Duodenal mucosa (tissue), 2 donors: ENCODE measurements at regions not wholly inside any gene's neighbourhood (a gene's known extent, or its start where the extent isn't known, plus 50 kb on each side); places are given as distances from the start of the nearest gene placed in this dataset.
A peak's percentile ranks its signal among the peaks of the same experiment; 100 is the strongest.

Experiments
- H3K27ac ChIP-seq: one replicate; pipeline ENCODE4 v1.7.0; 2013; ENCODE audit warnings: low read depth, low read length
- H3K27me3 ChIP-seq, 2 donors: one replicate each; pipeline ENCODE4 v1.7.0; 2013; ENCODE audit warnings: low read length in 2 of 2, control low read depth in 1 of 2; ENCODE audit not compliant: insufficient read depth in 2 of 2, control insufficient read depth in 1 of 2
- H3K36me3 ChIP-seq, 2 donors: one replicate each; pipeline ENCODE4 v1.7.0; 2013; ENCODE audit warnings: low read length in 2 of 2, control low read depth in 1 of 2; ENCODE audit not compliant: insufficient read depth in 2 of 2, control insufficient read depth in 1 of 2
- H3K4me1 ChIP-seq, 2 donors: one replicate each; pipeline ENCODE4 v1.7.0; 2013; ENCODE audit warnings: low read length in 2 of 2, control low read depth in 1 of 2; ENCODE audit not compliant: insufficient read depth in 2 of 2, control insufficient read depth in 1 of 2
- H3K4me3 ChIP-seq, 2 donors: one replicate each; pipeline ENCODE4 v1.7.0; 2013; ENCODE audit warnings: low read length in 2 of 2, low read depth in 1 of 2
- H3K9ac ChIP-seq, 2 donors: one replicate each; pipeline ENCODE4 v1.7.0; 2013; ENCODE audit warnings: low read length in 2 of 2, low read depth in 1 of 2
- H3K9me3 ChIP-seq, 2 donors: one replicate each; pipeline ENCODE4 v1.7.0; 2013; ENCODE audit warnings: low read length in 2 of 2, control low read depth in 1 of 2; ENCODE audit not compliant: control insufficient read depth in 1 of 2

DNA sequence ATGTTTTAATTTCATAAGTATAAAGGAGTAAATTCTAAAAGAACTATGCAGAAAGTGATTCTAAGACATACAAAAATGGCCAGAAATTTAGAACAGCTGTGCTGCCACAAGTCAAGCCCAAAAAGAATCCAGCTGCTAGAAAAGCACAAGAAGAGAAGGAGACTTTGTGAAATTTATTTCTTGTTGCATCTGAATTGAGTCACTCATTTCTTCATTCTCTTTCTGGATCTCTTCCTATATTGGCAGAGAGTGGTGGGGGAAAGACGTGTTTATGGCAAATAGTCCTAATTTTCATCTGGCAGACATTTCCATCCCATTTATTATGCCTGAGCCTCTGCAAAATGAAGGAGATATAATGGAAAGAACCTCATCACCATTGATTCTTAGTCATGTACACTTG, 139.6 kb upstream of the CTTNBP2NL start:
- Histone ChIP-seq H3K27ac (no peak overlapping the region), H3K9ac (no peak overlapping the region), H3K27me3 (no peaks in the 10 kb centered on the region), H3K4me1 (no peaks in the 10 kb centered on the region), H3K36me3 (no peaks in the 10 kb centered on the region), H3K4me3 (no peak overlapping the region), H3K9me3 (no peaks in the 10 kb centered on the region)

DNA sequence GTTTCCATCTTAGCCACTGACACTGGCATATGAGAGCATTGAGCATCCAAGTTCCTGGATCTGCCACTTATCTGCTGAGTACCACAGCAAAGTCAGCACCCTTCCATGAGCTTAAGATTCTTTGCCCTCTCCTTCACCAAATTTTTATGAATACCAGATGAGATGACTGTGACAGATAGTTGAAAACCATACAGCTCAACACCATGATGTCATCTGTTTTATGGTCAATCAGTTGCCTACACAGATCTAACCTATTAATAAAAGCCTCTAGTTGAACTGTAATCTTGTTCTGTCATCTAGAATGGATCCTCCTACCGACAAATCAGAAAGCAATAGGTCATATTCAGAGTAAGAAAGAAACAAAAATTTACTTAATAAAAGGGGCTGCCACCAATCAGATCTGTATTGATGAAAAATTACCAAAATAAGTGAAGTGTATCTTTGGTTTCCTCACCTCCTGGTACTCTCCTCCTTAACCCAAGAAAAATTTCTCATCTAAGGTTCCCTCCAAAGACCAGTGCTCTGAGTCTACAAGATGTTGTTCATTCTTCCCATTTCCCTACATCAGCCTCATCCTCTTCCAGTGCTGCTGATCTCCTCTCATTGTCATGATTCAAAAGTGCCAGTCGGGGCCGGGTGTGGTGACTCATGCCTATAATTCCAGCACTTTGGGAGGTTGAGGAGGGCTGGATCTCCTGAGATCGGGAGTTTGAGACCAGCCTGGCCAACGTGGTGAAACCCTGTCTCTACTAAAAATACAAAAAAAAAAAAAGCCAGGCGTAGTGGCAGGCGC, 138.8 kb upstream of the CTTNBP2NL start:
- no peaks in the 10 kb centered on the region for H3K4me1 ChIP-seq

DNA sequence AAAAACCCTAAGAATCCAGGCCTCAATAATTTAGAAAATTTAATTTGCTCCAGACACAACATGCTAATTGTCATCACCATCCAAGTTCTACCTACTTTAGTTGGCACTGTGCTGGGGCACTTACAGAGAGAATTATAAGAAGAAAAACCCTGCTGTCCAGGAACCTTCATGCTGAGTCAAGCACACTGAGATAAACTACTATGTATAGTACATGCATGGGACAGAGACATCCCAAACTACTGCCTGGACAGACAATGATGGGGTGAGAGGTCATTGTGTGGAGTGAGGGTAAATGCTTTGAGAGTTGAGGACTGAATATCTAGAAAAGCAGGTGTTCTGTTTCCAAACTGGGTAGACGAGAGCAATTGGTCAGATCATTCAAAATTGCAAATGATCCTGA, 135.3 kb upstream of the CTTNBP2NL start:
- H3K27me3 ChIP-seq: no peaks in the 10 kb centered on the region
- H3K27ac ChIP-seq: no peak overlapping the region
- H3K4me1 ChIP-seq: peaks cover 0 to 12% of the 10 kb centered on the region in 2 donors
- H3K4me3 ChIP-seq: no peak overlapping the region
- no peaks in the 10 kb centered on the region for H3K9me3 ChIP-seq
- no peaks in the 10 kb centered on the region for H3K36me3 ChIP-seq
- no peak overlapping the region for H3K9ac ChIP-seq

More for the DNA sequence above, 138.8 kb upstream of the CTTNBP2NL start:
- Histone ChIP-seq H3K9me3 (no peaks in the 10 kb centered on the region), H3K27me3 (no peaks in the 10 kb centered on the region), H3K36me3 (no peaks in the 10 kb centered on the region), H3K9ac (no peak overlapping the region), H3K4me3 (no peak overlapping the region), H3K27ac (no peak overlapping the region)

DNA sequence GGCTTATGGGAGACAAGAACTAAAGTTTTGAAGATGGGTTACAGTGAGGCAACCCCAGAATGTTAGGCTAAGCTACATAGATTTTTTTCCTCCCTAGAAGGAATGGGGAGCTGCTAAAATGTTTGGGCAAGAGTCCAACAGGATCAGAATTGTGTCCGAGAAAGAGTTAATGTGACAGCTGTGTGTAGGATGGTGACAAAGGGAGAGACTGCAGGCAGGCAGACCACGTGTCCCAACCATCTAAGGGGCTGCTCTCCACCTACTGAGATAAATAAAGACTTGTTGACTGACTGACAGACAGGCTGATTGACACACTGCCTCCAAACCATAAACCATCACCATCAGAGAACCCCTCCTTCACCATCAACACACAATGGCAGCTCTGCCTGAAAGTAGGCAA, 133.7 kb upstream of the CTTNBP2NL start:
- Histone ChIP-seq H3K4me1 (peaks cover 0 to 13% of the 10 kb centered on the region in 2 donors), H3K27ac (no peak overlapping the region), H3K36me3 (no peaks in the 10 kb centered on the region), H3K27me3 (no peaks in the 10 kb centered on the region), H3K4me3 (no peak overlapping the region), H3K9ac (no peak overlapping the region), H3K9me3 (no peaks in the 10 kb centered on the region)

DNA sequence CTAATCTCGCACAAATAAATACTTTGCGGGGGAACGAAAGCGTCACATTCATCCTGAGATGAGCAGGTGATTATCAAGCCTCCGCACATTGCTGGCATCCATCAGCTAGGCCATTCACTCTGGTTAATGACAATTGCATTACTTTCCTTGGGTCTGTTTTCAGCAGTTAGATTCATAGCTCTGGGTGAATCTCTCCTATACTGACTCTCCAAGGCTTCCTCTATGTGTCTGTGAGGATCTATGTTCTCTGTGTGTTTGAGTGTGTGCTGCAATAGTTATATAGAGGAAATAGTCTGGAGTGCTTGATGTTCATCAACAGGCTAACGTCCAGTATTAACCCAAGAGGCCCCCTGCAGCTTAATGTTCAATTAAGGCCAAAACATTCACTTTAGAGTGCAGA, 133.0 kb upstream of the CTTNBP2NL start:
- H3K27ac ChIP-seq: no peak overlapping the region
- no peaks in the 10 kb centered on the region for H3K9me3 ChIP-seq
- no peaks in the 10 kb centered on the region for H3K36me3 ChIP-seq
- H3K4me3 ChIP-seq: no peak overlapping the region
- H3K27me3 ChIP-seq: no peaks in the 10 kb centered on the region
- H3K4me1 ChIP-seq: peaks cover 0 to 13% of the 10 kb centered on the region in 2 donors
- no peak overlapping the region for H3K9ac ChIP-seq

DNA sequence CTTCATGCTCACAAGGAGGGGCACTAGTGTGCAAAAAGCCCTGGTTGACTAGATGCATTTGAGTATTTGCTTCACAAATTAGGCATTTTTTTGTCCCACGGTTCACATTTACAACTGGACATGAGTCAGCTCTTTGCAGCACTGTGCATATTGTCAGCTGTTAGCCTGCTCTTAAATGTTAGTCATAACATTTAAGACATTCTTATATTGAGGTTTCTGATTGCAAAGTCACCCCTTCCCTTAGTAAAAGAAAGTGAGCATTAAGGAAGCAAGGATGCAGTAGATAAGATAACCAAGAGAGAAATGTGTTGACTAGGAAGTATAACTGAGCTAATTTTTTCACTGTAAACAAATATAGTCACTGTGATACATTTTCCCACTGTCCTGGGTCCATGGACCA, 132.6 kb upstream of the CTTNBP2NL start:
- H3K4me3 ChIP-seq: no peak overlapping the region
- H3K4me1 ChIP-seq: peaks cover 0 to 13% of the 10 kb centered on the region in 2 donors
- no peaks in the 10 kb centered on the region for H3K27me3 ChIP-seq
- H3K36me3 ChIP-seq: no peaks in the 10 kb centered on the region
- no peaks in the 10 kb centered on the region for H3K9me3 ChIP-seq
- H3K9ac ChIP-seq: no peak overlapping the region
- no peak overlapping the region for H3K27ac ChIP-seq

DNA sequence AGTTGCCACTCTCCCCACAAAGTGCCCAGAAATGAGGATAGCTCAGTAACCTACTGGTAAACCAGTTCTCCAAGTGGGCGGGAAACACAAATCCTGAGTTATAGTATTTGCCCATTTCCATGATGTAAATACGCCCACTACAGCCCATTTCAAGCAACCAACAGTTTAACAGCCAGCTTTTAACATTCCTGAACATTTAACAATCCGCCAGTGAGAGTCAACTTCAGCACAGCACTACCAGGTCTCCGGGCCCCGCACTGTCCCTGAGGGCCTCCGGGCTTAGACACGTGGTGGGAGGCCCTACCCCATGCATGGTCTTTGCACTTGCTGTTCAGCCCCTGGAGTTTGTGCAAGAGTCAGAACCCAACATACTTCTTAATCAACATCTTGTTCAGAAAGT, 132.0 kb upstream of the CTTNBP2NL start:
- peaks cover 0 to 13% of the 10 kb centered on the region in 2 donors for H3K4me1 ChIP-seq
- no peaks in the 10 kb centered on the region for H3K9me3 ChIP-seq
- no peak overlapping the region for H3K4me3 ChIP-seq
- H3K36me3 ChIP-seq: no peaks in the 10 kb centered on the region
- H3K9ac ChIP-seq: no peak overlapping the region
- H3K27me3 ChIP-seq: no peaks in the 10 kb centered on the region
- H3K27ac ChIP-seq: no peak overlapping the region

DNA sequence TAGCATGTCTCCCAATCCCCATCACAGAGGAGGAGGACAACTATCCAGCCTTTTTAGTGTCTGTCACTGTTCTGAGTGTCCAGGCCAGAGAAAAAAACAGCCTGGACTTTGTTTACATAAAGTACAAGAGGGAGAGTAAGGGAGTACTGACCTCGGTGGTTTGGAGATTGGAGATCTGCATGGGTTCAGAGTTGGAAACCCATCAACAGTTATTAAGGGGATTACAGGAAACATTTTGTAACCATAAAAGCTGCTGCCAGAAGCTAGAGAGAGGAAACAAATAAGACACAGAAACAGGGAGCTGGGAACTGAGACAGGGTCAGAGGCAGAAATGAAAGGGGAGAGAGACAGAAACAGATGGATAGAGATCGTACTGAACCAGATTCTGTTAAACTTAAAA, 131.5 kb upstream of the CTTNBP2NL start:
- Histone ChIP-seq H3K4me3 (no peak overlapping the region), H3K27me3 (no peaks in the 10 kb centered on the region), H3K27ac (no peak overlapping the region), H3K4me1 (peaks cover 0 to 13% of the 10 kb centered on the region in 2 donors), H3K36me3 (no peaks in the 10 kb centered on the region), H3K9ac (peak overlapping the region in 1 of 2 donors; percentile 6), H3K9me3 (no peaks in the 10 kb centered on the region)

DNA sequence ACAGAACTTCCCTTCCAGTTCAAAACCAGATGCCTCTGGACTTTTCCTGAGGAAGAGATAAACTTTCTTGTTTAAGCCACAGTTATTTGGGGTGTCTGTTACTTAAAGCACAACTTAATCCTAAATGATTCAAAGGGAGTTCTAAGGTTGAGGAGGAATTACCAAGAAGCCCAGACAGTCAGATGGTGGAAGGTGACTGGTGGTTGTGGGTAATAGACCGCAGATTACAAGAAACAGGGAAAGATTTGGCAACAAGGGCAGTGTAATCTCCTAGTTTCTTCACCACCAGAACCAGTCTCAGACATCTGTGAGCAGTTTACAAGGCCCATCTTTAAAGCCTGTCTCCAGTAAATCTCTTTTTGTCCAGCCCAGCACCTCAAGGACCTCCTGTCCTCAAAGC, 130.1 kb upstream of the CTTNBP2NL start:
- H3K4me1 ChIP-seq: peaks cover 0 to 13% of the 10 kb centered on the region in 2 donors
- H3K27ac ChIP-seq: no peak overlapping the region
- no peaks in the 10 kb centered on the region for H3K9me3 ChIP-seq
- H3K27me3 ChIP-seq: no peaks in the 10 kb centered on the region
- H3K36me3 ChIP-seq: no peaks in the 10 kb centered on the region
- no peak overlapping the region for H3K4me3 ChIP-seq
- H3K9ac ChIP-seq: no peak overlapping the region

DNA sequence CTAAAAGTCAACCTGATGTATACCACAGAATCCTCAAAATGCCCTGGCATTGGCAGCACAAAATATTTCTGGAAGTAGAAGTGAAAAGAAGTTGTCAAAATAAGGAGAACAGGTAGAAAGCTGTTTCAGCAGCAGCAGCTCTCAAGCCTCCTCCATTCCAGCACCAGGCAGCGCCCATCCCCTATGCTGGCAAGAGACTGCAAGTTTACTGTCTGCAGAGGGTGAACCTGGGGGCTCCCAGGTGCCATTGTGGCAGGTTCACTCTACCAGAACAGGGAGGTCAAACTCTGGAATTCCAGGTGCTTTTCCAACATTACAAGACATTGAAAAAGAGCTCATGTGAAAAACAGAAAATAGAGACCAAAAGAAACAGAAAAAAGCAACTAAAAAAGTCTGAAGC, 128.8 kb upstream of the CTTNBP2NL start:
- Histone ChIP-seq H3K9ac (no peak overlapping the region), H3K9me3 (no peaks in the 10 kb centered on the region), H3K36me3 (no peaks in the 10 kb centered on the region), H3K4me1 (peaks cover 0 to 13% of the 10 kb centered on the region in 2 donors), H3K27ac (no peak overlapping the region), H3K4me3 (no peak overlapping the region), H3K27me3 (peaks cover 0 to 4% of the 10 kb centered on the region in 2 donors)
